IMR-90 (cell line): ENCODE measurements at regions not wholly inside any gene's neighbourhood (a gene's known extent, or its start where the extent isn't known, plus 50 kb on each side); places are given as distances from the start of the nearest gene placed in this dataset.
A peak's percentile ranks its signal among the peaks of the same experiment; 100 is the strongest.

ENCODE experiments used
- ATAC-seq: fragments of 200-7000 bp; cut with Tn5 transposase; 2 replicates; pipeline ENCODE4 v1.9.1; 2020; ENCODE audit warnings: low read depth, mild to moderate bottlenecking, moderate library complexity
- BruUV-seq: library from RNA; stranded (reverse); fragments of 400-500 nt; replicated peaks from 2 replicates; lab custom pipeline; 2021; lab: Mats Ljungman, UMichigan
- CTCF ChIA-PET: fragments of 300-600 bp; formaldehyde crosslinking; extraction: SDS; loops from one replicate; lab custom pipeline; 2021; ENCODE audit warnings: antibody characterized with exemption; lab: Yijun Ruan, JAX
- POLR2A ChIA-PET: fragments of 300-600 bp; sonication (Branson Sonifier 250); formaldehyde crosslinking; loops from one replicate; lab custom pipeline; 2022; ENCODE audit warnings: antibody characterized with exemption; ENCODE audit not compliant: unreplicated experiment; lab: Charles Lee
- DNase-seq: peaks from one replicate; pipeline ENCODE4 v3.0.0; 2013
- H2AFZ ChIP-seq: replicated peaks from 2 replicates; pipeline ENCODE3; 2013; ENCODE audit warnings: low read length, mild to moderate bottlenecking; ENCODE audit not compliant: poor library complexity
- H2AK5ac ChIP-seq: 2 replicates; pipeline ENCODE4 v1.6.1; 2013; ENCODE audit warnings: low read depth, low read length, inconsistent platforms
- H2AK9ac ChIP-seq: replicated peaks from 2 replicates; pipeline ENCODE3; 2013; ENCODE audit warnings: mild to moderate bottlenecking, low read depth, low read length, moderate library complexity; ENCODE audit not compliant: poor library complexity
- H2BK120ac ChIP-seq: 2 replicates; pipeline ENCODE4 v1.6.1; 2013; ENCODE audit warnings: low read depth, low read length, inconsistent platforms
- H2BK15ac ChIP-seq: 3 replicates; pipeline ENCODE4 v1.6.1; 2013; ENCODE audit warnings: low read depth, low read length, inconsistent platforms
- H2BK20ac ChIP-seq: 2 replicates; pipeline ENCODE4 v1.6.1; 2013; ENCODE audit warnings: low read depth, mild to moderate bottlenecking, inconsistent platforms, low read length, moderate library complexity
- H2BK5ac ChIP-seq: 2 replicates; pipeline ENCODE4 v1.6.1; 2013; ENCODE audit warnings: mild to moderate bottlenecking, low read depth, low read length, inconsistent platforms; ENCODE audit not compliant: poor library complexity, severe bottlenecking
- H3K14ac ChIP-seq: replicated peaks from 2 replicates; pipeline ENCODE4 v1.6.1; 2013; ENCODE audit warnings: low read depth, low read length, inconsistent platforms
- H3K18ac ChIP-seq: 2 replicates; pipeline ENCODE4 v1.6.1; 2013; ENCODE audit warnings: low read depth, low read length, control low read depth
- H3K23ac ChIP-seq: 2 replicates; pipeline ENCODE4 v1.6.1; 2013; ENCODE audit warnings: low read depth, low read length, inconsistent platforms
- H3K27ac ChIP-seq: 2 replicates; pipeline ENCODE4 v1.5.1; 2013; ENCODE audit warnings: mild to moderate bottlenecking, control low read depth, low read length; ENCODE audit not compliant: insufficient read depth
- H3K27me3 ChIP-seq: 2 replicates; pipeline ENCODE4 v1.6.1; 2013; ENCODE audit warnings: low read length; ENCODE audit not compliant: control insufficient read depth, insufficient read depth
- H3K36me3 ChIP-seq: 2 replicates; pipeline ENCODE4 v1.6.1; 2013; ENCODE audit warnings: low read length, mixed read lengths; ENCODE audit not compliant: control insufficient read depth, insufficient read depth
- H3K4ac ChIP-seq: 2 replicates; pipeline ENCODE4 v1.6.1; 2013; ENCODE audit warnings: low read depth, low read length, inconsistent platforms
- H3K4me1 ChIP-seq: 2 replicates; pipeline ENCODE4 v1.6.1; 2013; ENCODE audit warnings: low read length, mixed read lengths; ENCODE audit not compliant: control insufficient read depth, insufficient read depth
- H3K4me2 ChIP-seq: 2 replicates; pipeline ENCODE4 v1.6.1; 2013; ENCODE audit warnings: low read depth, mild to moderate bottlenecking, control low read depth, low read length, moderate library complexity
- H3K4me3 ChIP-seq: 2 replicates; pipeline ENCODE4 v1.5.1; 2013; ENCODE audit warnings: low read depth, mild to moderate bottlenecking, control low read depth, low read length, moderate library complexity; ENCODE audit not compliant: insufficient read depth
- H3K56ac ChIP-seq: 2 replicates; pipeline ENCODE4 v1.6.1; 2013; ENCODE audit warnings: low read length, inconsistent platforms; ENCODE audit not compliant: insufficient read depth; ENCODE audit errors: extremely low read depth
- H3K79me1 ChIP-seq, 2 experiments: 2 replicates each; pipeline ENCODE4 v1.6.1; 2013; ENCODE audit warnings: low read length in 2 of 2, inconsistent platforms in 1 of 2, low read depth in 1 of 2
- H3K9ac ChIP-seq: 2 replicates; pipeline ENCODE4 v1.6.1; 2013; ENCODE audit warnings: low read depth, low read length, control low read depth
- H3K9me1 ChIP-seq: 2 replicates; pipeline ENCODE4 v1.6.1; 2013; ENCODE audit warnings: low read length, inconsistent platforms; ENCODE audit not compliant: insufficient read depth
- H3K9me3 ChIP-seq: 2 replicates; pipeline ENCODE4 v1.6.1; 2013; ENCODE audit warnings: low read length; ENCODE audit not compliant: control insufficient read depth, insufficient read depth
- H4K20me1 ChIP-seq: 2 replicates; pipeline ENCODE4 v1.6.1; 2013; ENCODE audit warnings: low read length, inconsistent platforms; ENCODE audit not compliant: insufficient read depth
- H4K5ac ChIP-seq: 2 replicates; pipeline ENCODE4 v1.6.1; 2013; ENCODE audit warnings: mild to moderate bottlenecking, low read depth, low read length, control low read depth
- H4K8ac ChIP-seq, 2 experiments: 2 replicates each; pipeline ENCODE4 v1.6.1; 2013; ENCODE audit warnings: low read depth in 2 of 2, low read length in 2 of 2, control low read depth in 1 of 2, inconsistent platforms in 1 of 2
- H4K91ac ChIP-seq: 2 replicates; pipeline ENCODE4 v1.6.1; 2013; ENCODE audit warnings: low read depth, low read length, inconsistent platforms; ENCODE audit not compliant: insufficient read depth
- BHLHE40 ChIP-seq: fragments of 150-350 bp; IDR thresholded peaks from 2 replicates; pipeline ENCODE4 v1.6.1; 2016; ENCODE audit warnings: mild to moderate bottlenecking, low read depth, low read length
- FOS ChIP-seq: fragments of 150-350 bp; IDR thresholded peaks from 2 replicates; pipeline ENCODE4 v1.6.1; 2016; ENCODE audit warnings: low read depth, low read length
- MAFK ChIP-seq: IDR thresholded peaks from 2 replicates; pipeline ENCODE4 v1.6.1; 2012; ENCODE audit warnings: low read depth, low read length, improper control_type of control experiment
- MXI1 ChIP-seq: IDR thresholded peaks from 2 replicates; pipeline ENCODE4 v1.6.1; 2012; ENCODE audit warnings: low read depth, mild to moderate bottlenecking, low read length, moderate library complexity, borderline replicate concordance
- RAD21 ChIP-seq: IDR thresholded peaks from 2 replicates; pipeline ENCODE4 v1.6.1; 2012; ENCODE audit warnings: low read length, improper control_type of control experiment
- RCOR1 ChIP-seq: IDR thresholded peaks from 2 replicates; pipeline ENCODE4 v1.6.1; 2012; ENCODE audit warnings: mild to moderate bottlenecking, low read length, improper control_type of control experiment; ENCODE audit not compliant: insufficient replicate concordance
- RFX5 ChIP-seq: IDR thresholded peaks from 2 replicates; pipeline ENCODE4 v1.8.0; 2012; ENCODE audit warnings: low read depth, mild to moderate bottlenecking, low read length, moderate library complexity
- WGBS, 2 experiments: methylation state at CpG; one replicate each; pipeline versions ENCODE4 v1.1.5 to v1.1.7; 2013; ENCODE audit warnings: missing lambda C conversion rate in 2 of 2; ENCODE audit not compliant: insufficient read length in 1 of 2; ENCODE audit errors: extremely low coverage in 2 of 2; 5-methylcytosine and 5-hydroxymethylcytosine counted together
- dilution Hi-C: fragments of 300-500 bp; cut with HindIII; formaldehyde crosslinking; loops from one replicate; pipeline ENCODE4 v1.14.3; 2018; ENCODE audit warnings: low sequenced_read_pairs; ENCODE audit not compliant: unreplicated experiment
- in situ Hi-C: fragments of 300-500 bp; cut with MboI; formaldehyde crosslinking; loops from 3 replicates; pipeline ENCODE4 v1.14.3; 2019; ENCODE audit warnings: low sequenced_read_pairs, inconsistent platforms, mixed read lengths
- intact Hi-C: fragments of 100-400 bp; cut with micrococcal nuclease; formaldehyde crosslinking; loops from 2 replicates; pipeline ENCODE4 v1.10.0; 2022
- TF ChIP-seq, protein P1 (sequence below): fragments of 150-350 bp; IDR thresholded peaks from 2 replicates; pipeline ENCODE4 v1.6.1; 2016; ENCODE audit warnings: low read depth, mild to moderate bottlenecking, low read length, moderate library complexity, borderline replicate concordance
- TF ChIP-seq, protein P2 (sequence below): fragments of 150-350 bp; IDR thresholded peaks from 2 replicates; pipeline ENCODE4 v1.6.1; 2017; ENCODE audit warnings: mild to moderate bottlenecking, antibody characterized with exemption, low read length, low read depth

DNA sequence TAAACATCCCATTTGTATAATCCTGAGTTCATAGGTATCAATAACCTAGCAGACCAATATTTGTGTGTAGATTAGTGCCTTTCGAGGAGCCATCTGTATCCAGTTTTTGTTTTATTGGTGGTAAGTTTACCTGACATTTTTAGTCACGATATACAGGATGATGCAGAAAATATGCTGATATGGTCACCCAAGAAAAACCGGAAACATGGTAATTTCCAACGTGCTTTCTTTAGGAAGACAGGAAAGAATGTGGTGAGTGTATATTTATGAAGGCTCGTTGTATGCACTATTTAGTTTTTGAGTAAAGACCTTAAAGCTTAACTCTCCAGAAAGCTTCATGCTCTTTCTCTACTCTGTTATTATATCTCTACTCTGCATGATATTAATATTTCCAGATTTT, 180.2 kb upstream of the PHACTR1 start (continued):
- TF ChIP-seq, protein P1, sequence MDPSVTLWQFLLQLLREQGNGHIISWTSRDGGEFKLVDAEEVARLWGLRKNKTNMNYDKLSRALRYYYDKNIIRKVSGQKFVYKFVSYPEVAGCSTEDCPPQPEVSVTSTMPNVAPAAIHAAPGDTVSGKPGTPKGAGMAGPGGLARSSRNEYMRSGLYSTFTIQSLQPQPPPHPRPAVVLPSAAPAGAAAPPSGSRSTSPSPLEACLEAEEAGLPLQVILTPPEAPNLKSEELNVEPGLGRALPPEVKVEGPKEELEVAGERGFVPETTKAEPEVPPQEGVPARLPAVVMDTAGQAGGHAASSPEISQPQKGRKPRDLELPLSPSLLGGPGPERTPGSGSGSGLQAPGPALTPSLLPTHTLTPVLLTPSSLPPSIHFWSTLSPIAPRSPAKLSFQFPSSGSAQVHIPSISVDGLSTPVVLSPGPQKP: no peak
- TF ChIP-seq RAD21 (no peak), BHLHE40 (no peak), FOS (no peak)

DNA sequence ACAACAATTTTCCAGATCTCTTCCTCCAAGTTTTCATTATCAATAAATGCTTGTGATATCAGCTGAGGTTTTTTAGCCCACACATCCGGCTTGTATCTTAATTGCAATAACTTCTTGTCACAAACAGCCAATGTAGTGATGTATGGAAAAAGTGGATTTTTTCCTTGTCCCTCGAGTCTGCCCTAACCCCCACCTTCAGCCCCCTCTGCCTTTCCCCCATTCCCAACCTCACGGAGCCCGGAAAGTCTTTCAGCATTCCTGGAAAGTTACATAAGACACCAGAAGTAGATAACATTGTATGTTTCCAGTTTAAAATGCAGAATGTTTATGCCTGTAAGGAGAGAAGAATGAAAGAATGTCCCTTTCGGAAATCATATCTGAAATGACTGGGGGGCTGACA, 179.2 kb upstream of the PHACTR1 start:
- Histone ChIP-seq H3K27ac (peak overlapping the region; percentile 22; the same call in 1 of the 2 replicates), H3K9me3 (no peaks in the 10 kb centered on the region), H3K4me1 (peaks cover 7% of the 10 kb centered on the region; the same call in 1 of the 2 replicates), H3K4me2 (peak overlapping the region; percentile 87; the same call in 1 of the 2 replicates), H3K79me1 (no peaks in the 10 kb centered on the region), H4K8ac (no peak overlapping the region), H2BK5ac (peak overlapping the region; percentile 16), H3K18ac (peak overlapping the region; percentile 84; the same call in 1 of the 2 replicates), H3K56ac (no peak overlapping the region), H2AFZ (no peak overlapping the region), H3K9me1 (no peaks in the 10 kb centered on the region), H4K20me1 (no peaks in the 10 kb centered on the region), H3K23ac (no peak overlapping the region), H3K4me3 (no peak overlapping the region), H3K27me3 (no peaks in the 10 kb centered on the region; the same call in 1 of the 2 replicates), H2BK120ac (peak overlapping the region; percentile 16; the same call in 1 of the 2 replicates), H4K91ac (no peak overlapping the region), H4K5ac (no peak overlapping the region), H3K36me3 (no peaks in the 10 kb centered on the region), H2BK15ac (no peak overlapping the region), H3K14ac (no peak overlapping the region), H2BK20ac (no peak overlapping the region; the same call in 1 of the 2 replicates), H2AK5ac (no peak overlapping the region), H3K4ac (no peak overlapping the region), H3K9ac (no peak overlapping the region), H2AK9ac (no peak overlapping the region)
- dilution Hi-C loops (no loop called here), in situ Hi-C loops (no loop called here), intact Hi-C loops (no loop called here)
- BruUV-seq: no TSS peak
- POLR2A ChIA-PET: no interaction called here
- CTCF ChIA-PET: no interaction called here
- peak; percentile 59 for DNase-seq
- no CpG with 5 or more reads among the region's 5 CpGs for WGBS, 2 experiments
- ATAC-seq: peak; percentile 88
- TF ChIP-seq MAFK (no peak), MXI1 (no peak), RCOR1 (no peak), FOS (no peak), RFX5 (no peak)
- TF ChIP-seq, protein P2, sequence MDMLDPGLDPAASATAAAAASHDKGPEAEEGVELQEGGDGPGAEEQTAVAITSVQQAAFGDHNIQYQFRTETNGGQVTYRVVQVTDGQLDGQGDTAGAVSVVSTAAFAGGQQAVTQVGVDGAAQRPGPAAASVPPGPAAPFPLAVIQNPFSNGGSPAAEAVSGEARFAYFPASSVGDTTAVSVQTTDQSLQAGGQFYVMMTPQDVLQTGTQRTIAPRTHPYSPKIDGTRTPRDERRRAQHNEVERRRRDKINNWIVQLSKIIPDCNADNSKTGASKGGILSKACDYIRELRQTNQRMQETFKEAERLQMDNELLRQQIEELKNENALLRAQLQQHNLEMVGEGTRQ: no peak
